ENCODE measurements at regions not wholly inside any gene's neighbourhood (a gene's known extent, or its start where the extent isn't known, plus 50 kb on each side); places are given as distances from the start of the nearest gene placed in this dataset.

GRCh38 chr18:30381826-30382225 lies 660.7 kb downstream of the DSC3 start:
- H3K4me3 Mint-ChIP-seq, result no peak overlapping the region
- ChIA-PET CTCF (ENCODE audit: partially characterized antibody) (no interaction called here), POLR2A (ENCODE audit: partially characterized antibody) (no interaction called here)
- no peak overlapping the region for H3K27ac ChIP-seq (ENCODE audit: low read depth, low read length)
- H3K9me3 ChIP-seq (ENCODE audit: control insufficient read depth in 1 of 2, low read length in 2 of 2), result no peaks in the 10 kb centered on the region
- H3K27ac Mint-ChIP-seq, result no peak overlapping the region
- no peaks in the 10 kb centered on the region for H3K4me1 Mint-ChIP-seq
- H3K36me3 Mint-ChIP-seq, result no peaks in the 10 kb centered on the region
- H3K36me3 ChIP-seq (ENCODE audit: insufficient read depth, low read length), result no peaks in the 10 kb centered on the region
- DNase-seq, result no peak
- intact Hi-C loops (cut with micrococcal nuclease), result no loop called here
- H3K27me3 Mint-ChIP-seq, result no peaks in the 10 kb centered on the region
- peaks cover 2 to 36% (median 10%) of the 10 kb centered on the region in 8 donors for H3K9me3 Mint-ChIP-seq
- no peaks in the 10 kb centered on the region for H3K4me1 ChIP-seq (ENCODE audit: insufficient read depth, low read length)
- H3K27me3 ChIP-seq (ENCODE audit: insufficient read depth, low read length), result no peaks in the 10 kb centered on the region
- no peak overlapping the region for H3K4me3 ChIP-seq (ENCODE audit: low read length in 2 of 2)

GRCh38 chr18:30378097-30378496 lies 664.4 kb downstream of the DSC3 start:
- H3K9me3 Mint-ChIP-seq, result peaks cover 4 to 33% (median 10%) of the 10 kb centered on the region in 8 donors
- no peak overlapping the region for H3K4me3 Mint-ChIP-seq
- Histone ChIP-seq H3K27me3 (ENCODE audit: insufficient read depth, low read length) (no peaks in the 10 kb centered on the region), H3K4me1 (ENCODE audit: insufficient read depth, low read length) (no peaks in the 10 kb centered on the region), H3K9me3 (ENCODE audit: control insufficient read depth in 1 of 2, low read length in 2 of 2) (no peaks in the 10 kb centered on the region), H3K27ac (ENCODE audit: low read depth, low read length) (no peak overlapping the region), H3K36me3 (ENCODE audit: insufficient read depth, low read length) (no peaks in the 10 kb centered on the region), H3K4me3 (ENCODE audit: low read length in 2 of 2) (no peak overlapping the region)
- intact Hi-C loops (cut with micrococcal nuclease), result no loop called here
- CTCF ChIA-PET (ENCODE audit: partially characterized antibody), result no interaction called here
- H3K4me1 Mint-ChIP-seq, result no peaks in the 10 kb centered on the region
- no peaks in the 10 kb centered on the region for H3K27me3 Mint-ChIP-seq
- no peaks in the 10 kb centered on the region for H3K36me3 Mint-ChIP-seq
- no peak overlapping the region for H3K27ac Mint-ChIP-seq
- POLR2A ChIA-PET (ENCODE audit: partially characterized antibody), result no interaction called here
- no peak for DNase-seq

GRCh38 chr18:30376515-30376914 lies 666.0 kb downstream of the DSC3 start:
- Mint-ChIP-seq H3K4me3 (no peak overlapping the region), H3K9me3 (peaks cover 2 to 25% (median 5%) of the 10 kb centered on the region in 8 donors), H3K36me3 (no peaks in the 10 kb centered on the region), H3K27ac (no peak overlapping the region), H3K4me1 (no peaks in the 10 kb centered on the region), H3K27me3 (no peaks in the 10 kb centered on the region)
- no peak for DNase-seq
- Histone ChIP-seq H3K9me3 (ENCODE audit: control insufficient read depth in 1 of 2, low read length in 2 of 2) (no peaks in the 10 kb centered on the region), H3K27me3 (ENCODE audit: insufficient read depth, low read length) (no peaks in the 10 kb centered on the region), H3K27ac (ENCODE audit: low read depth, low read length) (no peak overlapping the region), H3K4me3 (ENCODE audit: low read length in 2 of 2) (no peak overlapping the region), H3K36me3 (ENCODE audit: insufficient read depth, low read length) (no peaks in the 10 kb centered on the region), H3K4me1 (ENCODE audit: insufficient read depth, low read length) (no peaks in the 10 kb centered on the region)
- intact Hi-C loops (cut with micrococcal nuclease), result no loop called here
- ChIA-PET CTCF (ENCODE audit: partially characterized antibody) (no interaction called here), POLR2A (ENCODE audit: partially characterized antibody) (no interaction called here)

- no peaks in the 10 kb centered on the region for H3K4me1 Mint-ChIP-seq
- no peaks in the 10 kb centered on the region for H3K27me3 Mint-ChIP-seq
- no peaks in the 10 kb centered on the region for H3K36me3 Mint-ChIP-seq
- ChIA-PET CTCF (ENCODE audit: partially characterized antibody) (no interaction called here), POLR2A (ENCODE audit: partially characterized antibody) (no interaction called here)
- no peaks in the 10 kb centered on the region for H3K4me1 ChIP-seq (ENCODE audit: insufficient read depth, low read length)
- no peaks in the 10 kb centered on the region for H3K27me3 ChIP-seq (ENCODE audit: insufficient read depth, low read length)
- no peak overlapping the region for H3K27ac ChIP-seq (ENCODE audit: low read depth, low read length)
- intact Hi-C loops (cut with micrococcal nuclease), result no loop called here
- H3K4me3 ChIP-seq (ENCODE audit: low read length in 2 of 2), result no peak overlapping the region
- no peak overlapping the region for H3K4me3 Mint-ChIP-seq
- H3K9me3 Mint-ChIP-seq, result peaks cover 0 to 21% (median 3%) of the 10 kb centered on the region in 8 donors
- H3K27ac Mint-ChIP-seq, result no peak overlapping the region
- no peak for DNase-seq
- H3K36me3 ChIP-seq (ENCODE audit: insufficient read depth, low read length), result no peaks in the 10 kb centered on the region
- H3K9me3 ChIP-seq (ENCODE audit: control insufficient read depth in 1 of 2, low read length in 2 of 2), result peaks cover 0 to 11% of the 10 kb centered on the region in 2 donors
Measured at GRCh38 chr18:30361864-30362540, 680.5 kb downstream of the DSC3 start.

- peaks cover 0 to 18% (median 4%) of the 10 kb centered on the region in 8 donors for H3K9me3 Mint-ChIP-seq
- Histone ChIP-seq H3K27ac (ENCODE audit: low read depth, low read length) (no peak overlapping the region), H3K4me3 (ENCODE audit: low read length in 2 of 2) (no peak overlapping the region), H3K4me1 (ENCODE audit: insufficient read depth, low read length) (no peaks in the 10 kb centered on the region), H3K36me3 (ENCODE audit: insufficient read depth, low read length) (no peaks in the 10 kb centered on the region), H3K9me3 (ENCODE audit: control insufficient read depth in 1 of 2, low read length in 2 of 2) (peaks cover 0 to 11% of the 10 kb centered on the region in 2 donors), H3K27me3 (ENCODE audit: insufficient read depth, low read length) (no peaks in the 10 kb centered on the region)
- ChIA-PET POLR2A (ENCODE audit: partially characterized antibody) (no interaction called here), CTCF (ENCODE audit: partially characterized antibody) (no interaction called here)
- H3K4me3 Mint-ChIP-seq, result no peak overlapping the region
- no peak for DNase-seq
- H3K4me1 Mint-ChIP-seq, result no peaks in the 10 kb centered on the region
- H3K36me3 Mint-ChIP-seq, result no peaks in the 10 kb centered on the region
- intact Hi-C loops (cut with micrococcal nuclease), result no loop called here
- H3K27me3 Mint-ChIP-seq, result no peaks in the 10 kb centered on the region
- H3K27ac Mint-ChIP-seq, result no peak overlapping the region
Measured at GRCh38 chr18:30359521-30359920, 683.0 kb downstream of the DSC3 start.

GRCh38 chr18:30358555-30358954 lies 684.0 kb downstream of the DSC3 start:
- Histone ChIP-seq H3K9me3 (ENCODE audit: control insufficient read depth in 1 of 2, low read length in 2 of 2) (peaks cover 0 to 12% of the 10 kb centered on the region in 2 donors), H3K27ac (ENCODE audit: low read depth, low read length) (no peak overlapping the region), H3K36me3 (ENCODE audit: insufficient read depth, low read length) (no peaks in the 10 kb centered on the region), H3K4me3 (ENCODE audit: low read length in 2 of 2) (no peak overlapping the region), H3K4me1 (ENCODE audit: insufficient read depth, low read length) (no peaks in the 10 kb centered on the region), H3K27me3 (ENCODE audit: insufficient read depth, low read length) (no peaks in the 10 kb centered on the region)
- Mint-ChIP-seq H3K4me3 (no peak overlapping the region), H3K27ac (no peak overlapping the region), H3K9me3 (peaks cover 0 to 12% (median 2%) of the 10 kb centered on the region in 8 donors), H3K27me3 (no peaks in the 10 kb centered on the region), H3K4me1 (no peaks in the 10 kb centered on the region), H3K36me3 (no peaks in the 10 kb centered on the region)
- ChIA-PET POLR2A (ENCODE audit: partially characterized antibody) (no interaction called here), CTCF (ENCODE audit: partially characterized antibody) (no interaction called here)
- intact Hi-C loops (cut with micrococcal nuclease), result no loop called here
- DNase-seq, result no peak

- no peaks in the 10 kb centered on the region for H3K4me1 ChIP-seq (ENCODE audit: insufficient read depth, low read length)
- no peak for DNase-seq
- H3K4me3 ChIP-seq (ENCODE audit: low read length in 2 of 2), result no peak overlapping the region
- Mint-ChIP-seq H3K9me3 (peaks cover 0 to 20% (median 11%) of the 10 kb centered on the region in 8 donors), H3K4me1 (no peaks in the 10 kb centered on the region), H3K36me3 (no peaks in the 10 kb centered on the region), H3K27ac (no peak overlapping the region), H3K4me3 (no peak overlapping the region), H3K27me3 (no peaks in the 10 kb centered on the region)
- intact Hi-C loops (cut with micrococcal nuclease), result no loop called here
- H3K27me3 ChIP-seq (ENCODE audit: insufficient read depth, low read length), result no peaks in the 10 kb centered on the region
- H3K27ac ChIP-seq (ENCODE audit: low read depth, low read length), result no peak overlapping the region
- CTCF ChIA-PET (ENCODE audit: partially characterized antibody), result no interaction called here
- H3K36me3 ChIP-seq (ENCODE audit: insufficient read depth, low read length), result no peaks in the 10 kb centered on the region
- POLR2A ChIA-PET (ENCODE audit: partially characterized antibody), result no interaction called here
- H3K9me3 ChIP-seq (ENCODE audit: control insufficient read depth in 1 of 2, low read length in 2 of 2), result peaks cover 0 to 7% of the 10 kb centered on the region in 2 donors
Measured at GRCh38 chr18:30352551-30353168, 689.9 kb downstream of the DSC3 start.

All from CD4-positive, alpha-beta memory T cell (primary cell).